H9 (cell line): ENCODE measurements at regions not wholly inside any gene's neighbourhood (a gene's known extent, or its start where the extent isn't known, plus 50 kb on each side); places are given as distances from the start of the nearest gene placed in this dataset.

Experiments used
- DNase-seq: peaks from one replicate; pipeline ENCODE4 v3.0.0-alpha.2; 2017
- H2AFZ ChIP-seq: one replicate; pipeline ENCODE4 v1.6.1; 2013; ENCODE audit warnings: mild to moderate bottlenecking, low read length, control low read depth, moderate library complexity
- H2AK5ac ChIP-seq: 2 replicates; pipeline ENCODE4 v1.6.1; 2013; ENCODE audit warnings: low read length, control low read depth, mixed read lengths; ENCODE audit not compliant: insufficient read length
- H2BK120ac ChIP-seq: one replicate; pipeline ENCODE4 v1.6.1; 2013; ENCODE audit warnings: low read depth, mild to moderate bottlenecking, low read length, control low read depth, inconsistent platforms; ENCODE audit not compliant: poor library complexity, severe bottlenecking
- H2BK12ac ChIP-seq: 2 replicates; pipeline ENCODE4 v1.6.1; 2013; ENCODE audit warnings: low read length, control low read depth, mixed read lengths, low read depth; ENCODE audit not compliant: insufficient read length
- H2BK15ac ChIP-seq: 2 replicates; pipeline ENCODE4 v1.6.1; 2013; ENCODE audit warnings: low read depth, low read length, control low read depth
- H2BK20ac ChIP-seq: one replicate; pipeline ENCODE4 v1.6.1; 2013; ENCODE audit warnings: low read depth, mild to moderate bottlenecking, low read length, control low read depth, inconsistent platforms; ENCODE audit not compliant: poor library complexity, severe bottlenecking
- H2BK5ac ChIP-seq: 2 replicates; pipeline ENCODE4 v1.6.1; 2013; ENCODE audit warnings: low read length, control low read depth, mixed read lengths; ENCODE audit not compliant: insufficient read length
- H3K14ac ChIP-seq: 2 replicates; pipeline ENCODE4 v1.6.1; 2013; ENCODE audit warnings: low read length, control low read depth; ENCODE audit not compliant: insufficient read depth
- H3K18ac ChIP-seq: 2 replicates; pipeline ENCODE4 v1.6.1; 2013; ENCODE audit warnings: low read depth, mild to moderate bottlenecking, mixed read lengths, low read length, control low read depth; ENCODE audit not compliant: insufficient read length
- H3K23ac ChIP-seq: 2 replicates; pipeline ENCODE4 v1.6.1; 2013; ENCODE audit warnings: low read length, control low read depth, mixed read lengths, low read depth; ENCODE audit not compliant: insufficient read length
- H3K23me2 ChIP-seq: 2 replicates; pipeline ENCODE4 v1.6.1; 2013; ENCODE audit warnings: low read depth, mild to moderate bottlenecking, mixed read lengths, low read length, control low read depth; ENCODE audit not compliant: insufficient read length, poor library complexity, severe bottlenecking
- H3K27ac ChIP-seq: 2 replicates; pipeline ENCODE4 v1.5.1; 2013; ENCODE audit warnings: low read length, control low read depth, mixed read lengths, low read depth; ENCODE audit not compliant: insufficient read length
- H3K27me3 ChIP-seq: 2 replicates; pipeline ENCODE4 v1.6.1; 2013; ENCODE audit warnings: low read length, control low read depth, inconsistent platforms; ENCODE audit not compliant: insufficient read depth
- H3K4ac ChIP-seq: 2 replicates; pipeline ENCODE4 v1.6.1; 2013; ENCODE audit warnings: low read depth, mild to moderate bottlenecking, control low read depth, inconsistent platforms, low read length, moderate library complexity
- H3K4me1 ChIP-seq: 2 replicates; pipeline ENCODE4 v1.6.1; 2013; ENCODE audit warnings: low read length, control low read depth, inconsistent platforms; ENCODE audit not compliant: insufficient read depth
- H3K4me2 ChIP-seq: 2 replicates; pipeline ENCODE4 v1.6.1; 2013; ENCODE audit warnings: low read length, control low read depth, mixed read lengths; ENCODE audit not compliant: insufficient read length, insufficient read depth
- H3K56ac ChIP-seq: 2 replicates; pipeline ENCODE4 v1.6.1; 2013; ENCODE audit warnings: low read depth, mild to moderate bottlenecking, mixed read lengths, low read length, control low read depth; ENCODE audit not compliant: insufficient read length
- H3K79me1 ChIP-seq: 2 replicates; pipeline ENCODE4 v1.6.1; 2013; ENCODE audit warnings: low read depth, mild to moderate bottlenecking, moderate library complexity, low read length, control low read depth, inconsistent platforms; ENCODE audit not compliant: insufficient read depth, poor library complexity, severe bottlenecking
- H3K79me2 ChIP-seq: 2 replicates; pipeline ENCODE4 v1.6.1; 2013; ENCODE audit warnings: low read length, control low read depth, inconsistent platforms; ENCODE audit not compliant: insufficient read depth
- H3K9ac ChIP-seq: 2 replicates; pipeline ENCODE4 v1.6.1; 2013; ENCODE audit warnings: low read length, control low read depth, mixed read lengths; ENCODE audit not compliant: insufficient read length; ENCODE audit errors: extremely low read depth
- H3K9me3 ChIP-seq: one replicate; pipeline ENCODE4 v1.6.1; 2013; ENCODE audit warnings: low read depth, low read length, inconsistent platforms; ENCODE audit not compliant: control insufficient read depth
- H3T11ph ChIP-seq: one replicate; pipeline ENCODE4 v1.6.1; 2013; ENCODE audit warnings: mild to moderate bottlenecking, low read length, control low read depth, inconsistent platforms
- H4K20me1 ChIP-seq: one replicate; pipeline ENCODE4 v1.6.1; 2013; ENCODE audit not compliant: control insufficient read depth, insufficient read length, insufficient read depth
- H4K5ac ChIP-seq: 2 replicates; pipeline ENCODE4 v1.6.1; 2013; ENCODE audit warnings: low read depth, mild to moderate bottlenecking, mixed read lengths, low read length, control low read depth; ENCODE audit not compliant: insufficient read length
- H4K8ac ChIP-seq: replicated peaks from 2 replicates; pipeline ENCODE4 v1.6.1; 2013; ENCODE audit warnings: low read length, control low read depth, mixed read lengths, low read depth; ENCODE audit not compliant: insufficient read length
- H4K91ac ChIP-seq: 2 replicates; pipeline ENCODE4 v1.6.1; 2013; ENCODE audit warnings: low read depth, mild to moderate bottlenecking, moderate library complexity, mixed read lengths, low read length, control low read depth; ENCODE audit not compliant: insufficient read length
- H3K27ac Mint-ChIP-seq, 3 experiments: 2 replicates in 2 of 3; 3 replicates in 1 of 3; pipeline ENCODE4 v1.8.0; 2020 to 2021; ENCODE audit warnings: mixed read lengths in 3 of 3, mild to moderate bottlenecking in 1 of 3, moderate library complexity in 1 of 3
- H3K27me3 Mint-ChIP-seq: 2 replicates; pipeline ENCODE4 v1.8.0; 2021; ENCODE audit warnings: low read depth, mild to moderate bottlenecking, moderate library complexity, mixed read lengths
- H3K36me3 Mint-ChIP-seq, 3 experiments: 2 replicates in 2 of 3; 3 replicates in 1 of 3; pipeline ENCODE4 v1.8.0; 2020 to 2021; ENCODE audit warnings: low read depth in 3 of 3, mixed read lengths in 3 of 3; ENCODE audit not compliant: insufficient read depth in 1 of 3
- H3K4me1 Mint-ChIP-seq, 2 experiments: 2 replicates each; pipeline ENCODE4 v1.8.0; 2020; ENCODE audit warnings: mixed read lengths in 2 of 2
- H3K4me3 Mint-ChIP-seq, 2 experiments: 2 replicates in 1 of 2; 3 replicates in 1 of 2; pipeline ENCODE4 v1.8.0; 2020 to 2021; ENCODE audit warnings: mild to moderate bottlenecking in 2 of 2, mixed read lengths in 2 of 2, moderate library complexity in 1 of 2
- H3K9me3 Mint-ChIP-seq, 2 experiments: 2 replicates in 1 of 2; 3 replicates in 1 of 2; pipeline ENCODE4 v1.8.0; 2020; ENCODE audit warnings: mild to moderate bottlenecking in 2 of 2, mixed read lengths in 2 of 2, moderate library complexity in 1 of 2
- WGBS: extraction: QIAGEN DNeasy Blood & Tissue Kit; methylation state at CpG from one replicate; pipeline ENCODE4 v1.1.7; 2013; ENCODE audit warnings: missing lambda C conversion rate, low lambda C conversion rate, mixed read lengths; ENCODE audit not compliant: insufficient read length; ENCODE audit errors: extremely low coverage; 5-methylcytosine and 5-hydroxymethylcytosine counted together
- TF ChIP-seq, protein P1 (sequence below): fragments of 200-600 bp; sonication (generic); conservative IDR thresholded peaks from 3 replicates; pipeline ENCODE4 v1.8.0; 2021; ENCODE audit warnings: antibody characterized with exemption, mild to moderate bottlenecking

DNA sequence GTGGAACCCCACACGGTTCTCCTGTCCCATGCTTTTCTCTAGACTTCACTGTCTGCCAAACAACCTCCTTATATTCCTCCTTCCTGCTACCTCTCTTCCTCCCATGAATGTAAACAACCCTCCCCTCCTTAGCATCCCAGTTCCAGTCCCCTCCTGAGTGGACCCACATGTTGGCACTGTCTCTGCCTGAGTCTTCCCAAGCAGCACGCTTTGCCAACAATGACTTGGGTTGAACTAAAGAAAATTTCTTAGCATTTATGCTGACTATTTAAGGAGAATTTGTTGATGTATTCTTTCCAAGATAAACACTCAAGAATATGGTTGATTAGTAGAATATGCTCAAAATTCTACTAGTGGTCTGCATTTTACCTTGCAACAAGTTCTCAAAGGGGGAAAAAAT is 338.0 kb downstream of the TNS1 start:
- Histone ChIP-seq H3K4me1 (no peaks in the 10 kb centered on the region), H3K27me3 (no peaks in the 10 kb centered on the region), H4K5ac (no peak overlapping the region), H2BK20ac (no peak overlapping the region), H3K27ac (no peak overlapping the region), H2AK5ac (no peak overlapping the region), H2BK120ac (no peak overlapping the region), H3K23me2 (no peaks in the 10 kb centered on the region), H4K8ac (no peak overlapping the region), H4K20me1 (no peaks in the 10 kb centered on the region), H2BK5ac (no peak overlapping the region), H3K79me2 (no peaks in the 10 kb centered on the region), H3K9me3 (no peaks in the 10 kb centered on the region), H3K4ac (no peak overlapping the region), H2BK15ac (no peak overlapping the region), H3K18ac (no peak overlapping the region), H2BK12ac (no peak overlapping the region), H3T11ph (no peak overlapping the region), H3K23ac (no peak overlapping the region), H3K4me2 (no peak overlapping the region), H3K56ac (no peak overlapping the region), H3K9ac (no peak overlapping the region), H2AFZ (no peak overlapping the region), H3K14ac (no peak overlapping the region), H4K91ac (no peak overlapping the region), H3K79me1 (no peaks in the 10 kb centered on the region)
- Mint-ChIP-seq H3K27me3 (peaks cover 7% of the 10 kb centered on the region), H3K4me3 (no peak overlapping the region; a peak in 1 of 5 replicates), H3K27ac (peak overlapping the region in 1 of 3 experiments; percentile 83; a peak in 1 of 7 replicates), H3K9me3 (0 out of 5 replicates have a peak, but pooled peaks cover 0 to 3% of the 10 kb centered on the region in 2 experiments), H3K36me3 (peaks cover 0 to 2% (median 0%) of the 10 kb centered on the region in 3 experiments; a peak in 2 of 7 replicates), H3K4me1 (no peaks in the 10 kb centered on the region)
- no peak for DNase-seq
- no CpG with 5 or more reads among the region's 2 CpGs for WGBS
- TF ChIP-seq, protein P1, sequence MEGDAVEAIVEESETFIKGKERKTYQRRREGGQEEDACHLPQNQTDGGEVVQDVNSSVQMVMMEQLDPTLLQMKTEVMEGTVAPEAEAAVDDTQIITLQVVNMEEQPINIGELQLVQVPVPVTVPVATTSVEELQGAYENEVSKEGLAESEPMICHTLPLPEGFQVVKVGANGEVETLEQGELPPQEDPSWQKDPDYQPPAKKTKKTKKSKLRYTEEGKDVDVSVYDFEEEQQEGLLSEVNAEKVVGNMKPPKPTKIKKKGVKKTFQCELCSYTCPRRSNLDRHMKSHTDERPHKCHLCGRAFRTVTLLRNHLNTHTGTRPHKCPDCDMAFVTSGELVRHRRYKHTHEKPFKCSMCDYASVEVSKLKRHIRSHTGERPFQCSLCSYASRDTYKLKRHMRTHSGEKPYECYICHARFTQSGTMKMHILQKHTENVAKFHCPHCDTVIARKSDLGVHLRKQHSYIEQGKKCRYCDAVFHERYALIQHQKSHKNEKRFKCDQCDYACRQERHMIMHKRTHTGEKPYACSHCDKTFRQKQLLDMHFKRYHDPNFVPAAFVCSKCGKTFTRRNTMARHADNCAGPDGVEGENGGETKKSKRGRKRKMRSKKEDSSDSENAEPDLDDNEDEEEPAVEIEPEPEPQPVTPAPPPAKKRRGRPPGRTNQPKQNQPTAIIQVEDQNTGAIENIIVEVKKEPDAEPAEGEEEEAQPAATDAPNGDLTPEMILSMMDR = no peak
